GM12878 (cell line): ENCODE measurements at regions not wholly inside any gene's neighbourhood (a gene's known extent, or its start where the extent isn't known, plus 50 kb on each side); places are given as distances from the start of the nearest gene placed in this dataset.

Source experiments
- ATAC-seq: fragments of 200-7000 bp; cut with Tn5 transposase; 3 replicates; pipeline ENCODE4 v1.9.1; 2020; ENCODE audit warnings: mild to moderate bottlenecking, moderate library complexity
- BruUV-seq: library from RNA; stranded (reverse); fragments of 400-500 nt; replicated peaks from 2 replicates; lab custom pipeline; 2021; lab: Mats Ljungman, UMichigan
- CTCF ChIA-PET: fragments of 300-600 bp; sonication (Branson Sonifier 250); formaldehyde crosslinking; extraction: SDS; loops from one replicate; lab custom pipeline; 2021; ENCODE audit warnings: inconsistent platforms; lab: Yijun Ruan, JAX
- POLR2A ChIA-PET: fragments of 350-600 bp; formaldehyde crosslinking; extraction: SDS; loops from one replicate; lab custom pipeline; 2021; ENCODE audit warnings: inconsistent platforms; lab: Charles Lee
- RAD21 ChIA-PET: fragments of 300-600 bp; sonication (Branson Sonifier 250); formaldehyde crosslinking; loops from one replicate; lab custom pipeline; 2023; ENCODE audit warnings: antibody characterized with exemption; ENCODE audit not compliant: unreplicated experiment; lab: Charles Lee
- SMC1A ChIA-PET: fragments of 300-600 bp; sonication (Branson Sonifier 250); formaldehyde crosslinking; loops from one replicate; lab custom pipeline; 2023; ENCODE audit not compliant: unreplicated experiment, uncharacterized antibody; lab: Charles Lee
- DNase-seq: peaks from one replicate; pipeline ENCODE4 v3.0.0-alpha.2; 2011; ENCODE audit warnings: low read depth, low spot score
- FAIRE-seq: peaks from 3 replicates; lab custom pipeline; 2011; peaks lifted over from hg19 to GRCh38; lab: Jason Lieb, UNC
- H2AFZ ChIP-seq: 2 replicates; pipeline ENCODE4 v1.6.0; 2011; ENCODE audit warnings: low read depth, low read length, control low read depth; ENCODE audit not compliant: control insufficient read depth
- H3K27ac ChIP-seq: 2 replicates; pipeline ENCODE4 v1.5.1; 2011; ENCODE audit warnings: control low read depth; ENCODE audit not compliant: control insufficient read depth, insufficient read depth
- H3K27me3 ChIP-seq, 2 experiments: replicated peaks in 1 of 2; 2 replicates each; pipeline versions ENCODE4 v1.6.0 to v1.6.1; 2011; ENCODE audit warnings: low read length in 1 of 2; ENCODE audit not compliant: control insufficient read depth in 2 of 2, insufficient read depth in 2 of 2
- H3K36me3 ChIP-seq, 2 experiments: 2 replicates each; pipeline ENCODE4 v1.5.1; 2011; ENCODE audit warnings: low read length in 1 of 2; ENCODE audit not compliant: control insufficient read depth in 2 of 2, insufficient read depth in 2 of 2
- H3K4me1 ChIP-seq: 2 replicates; pipeline ENCODE4 v1.6.1; 2011; ENCODE audit warnings: mild to moderate bottlenecking, low read length, moderate library complexity, mixed read lengths; ENCODE audit not compliant: control insufficient read depth, insufficient read depth
- H3K4me2 ChIP-seq: 2 replicates; pipeline ENCODE4 v1.6.0; 2011; ENCODE audit warnings: control low read depth; ENCODE audit not compliant: control insufficient read depth, insufficient read depth
- H3K4me3 ChIP-seq: fragments of 200-600 bp; sonication (generic); 2 replicates; pipeline ENCODE4 v1.5.1; 2016
- H3K79me2 ChIP-seq: 2 replicates; pipeline ENCODE4 v1.6.0; 2011; ENCODE audit warnings: low read length; ENCODE audit not compliant: control insufficient read depth, insufficient read depth
- H3K9ac ChIP-seq: 2 replicates; pipeline ENCODE4 v1.8.0; 2011; ENCODE audit warnings: low read length, control low read depth, mixed read lengths; ENCODE audit not compliant: control insufficient read depth, insufficient read depth
- H3K9me3 ChIP-seq: replicated peaks from 3 replicates; pipeline ENCODE4 v1.5.1; 2011; ENCODE audit warnings: mild to moderate bottlenecking, low read length; ENCODE audit not compliant: control insufficient read depth, insufficient read depth
- H4K20me1 ChIP-seq: 2 replicates; pipeline ENCODE4 v1.6.0; 2011; ENCODE audit not compliant: control insufficient read depth, insufficient read depth
- CEBPB ChIP-seq, 2 experiments: fragments of 150-350 bp in 1 of 2; IDR thresholded peaks; 2 replicates each; pipeline ENCODE4 v1.6.1; 2012 to 2014; ENCODE audit warnings: low read depth in 2 of 2, low read length in 2 of 2, borderline replicate concordance in 1 of 2, inconsistent platforms in 1 of 2
- CHD1 ChIP-seq: IDR thresholded peaks from 2 replicates; pipeline ENCODE4 v1.6.1; 2012; ENCODE audit warnings: low read depth, low read length, improper control_type of control experiment
- CHD2 ChIP-seq: IDR thresholded peaks from 2 replicates; pipeline ENCODE4 v1.6.1; 2011; ENCODE audit warnings: low read depth, low read length, improper control_type of control experiment, borderline replicate concordance
- DPF2 ChIP-seq: fragments of 450-650 bp; IDR thresholded peaks from 2 replicates; pipeline ENCODE4 v1.6.1; 2017; ENCODE audit warnings: mild to moderate bottlenecking
- EED ChIP-seq: sonication (generic); IDR thresholded peaks from 2 replicates; pipeline ENCODE4 v1.6.1; 2016; ENCODE audit warnings: antibody characterized with exemption, low read depth
- IKZF2 ChIP-seq, 2 experiments: fragments of 450-650 bp; IDR thresholded peaks; 2 replicates each; pipeline ENCODE4 v1.6.1; 2017; ENCODE audit warnings: mild to moderate bottlenecking in 2 of 2, moderate library complexity in 2 of 2
- MTA3 ChIP-seq: IDR thresholded peaks from 2 replicates; pipeline ENCODE4 v1.6.1; 2012; ENCODE audit warnings: low read length, inconsistent platforms, borderline replicate concordance
- MXI1 ChIP-seq: fragments of 150-350 bp; IDR thresholded peaks from 2 replicates; pipeline ENCODE4 v1.6.1; 2011; ENCODE audit warnings: low read depth, mild to moderate bottlenecking, inconsistent platforms, low read length, improper control_type of control experiment
- NBN ChIP-seq: fragments of 450-650 bp; IDR thresholded peaks from 2 replicates; pipeline ENCODE4 v1.6.1; 2016
- NRF1 ChIP-seq: conservative IDR thresholded peaks from 2 replicates; pipeline ENCODE4 v1.6.1; 2011; ENCODE audit warnings: mild to moderate bottlenecking, low read depth, low read length, improper control_type of control experiment
- RB1 ChIP-seq: fragments of 450-650 bp; formaldehyde crosslinking; IDR thresholded peaks from 2 replicates; pipeline ENCODE4 v1.6.1; 2017; ENCODE audit warnings: mild to moderate bottlenecking, borderline replicate concordance
- RELA ChIP-seq: fragments of 450-650 bp; IDR thresholded peaks from 2 replicates; pipeline ENCODE4 v1.8.0; 2014; ENCODE audit warnings: borderline replicate concordance; ENCODE audit not compliant: partially characterized antibody
- RFX5 ChIP-seq: IDR thresholded peaks from 2 replicates; pipeline ENCODE4 v1.6.1; 2011; ENCODE audit warnings: low read depth, low read length, improper control_type of control experiment
- WGBS: methylation state at CpG from one replicate; pipeline ENCODE4 v1.1.6; 2016; ENCODE audit warnings: low lambda C conversion rate; ENCODE audit not compliant: insufficient replicate concordance, insufficient coverage; ENCODE audit errors: missing lambda C conversion rate; 5-methylcytosine and 5-hydroxymethylcytosine counted together
- in situ Hi-C: fragments of 300-500 bp; cut with MboI; formaldehyde crosslinking; loops from 9 replicates; pipeline ENCODE4 v1.14.3; 2018; ENCODE audit warnings: mixed read lengths
- intact Hi-C: fragments of 100-400 bp; cut with micrococcal nuclease; formaldehyde crosslinking; loops from one replicate; pipeline ENCODE4 v1.14.2; 2022; ENCODE audit not compliant: unreplicated experiment
- TF ChIP-seq, protein P1 (sequence below): fragments of 450-650 bp; formaldehyde crosslinking; IDR thresholded peaks from 2 replicates; pipeline ENCODE4 v1.4.0; 2022; ENCODE audit warnings: mild to moderate bottlenecking, moderate library complexity

DNA sequence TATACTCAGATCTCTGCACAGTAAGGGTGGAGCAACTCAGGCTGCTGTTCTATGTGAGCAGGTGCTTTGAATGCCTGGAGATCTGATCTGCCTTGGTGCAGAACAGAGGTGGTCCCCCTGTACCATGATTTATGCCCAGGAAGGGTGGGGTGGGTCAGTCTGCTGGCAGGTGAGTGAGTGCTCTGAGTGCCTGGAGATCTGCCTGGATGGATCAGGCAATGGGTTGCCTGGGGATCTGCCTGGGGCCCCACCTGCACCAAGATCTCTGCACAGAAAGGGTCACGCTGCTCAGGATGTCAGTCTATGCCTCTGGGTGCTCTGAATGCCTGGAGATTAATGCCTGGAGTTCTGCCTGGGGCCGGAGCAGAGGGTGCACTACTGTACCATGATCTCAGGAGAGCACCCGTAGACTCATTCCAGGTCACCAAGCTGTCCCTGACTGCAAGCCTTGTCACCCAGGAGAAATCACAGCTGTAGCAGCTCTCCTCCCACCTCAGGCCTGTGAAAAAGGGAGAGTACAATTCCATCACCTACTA is 342.9 kb downstream of the GBA3 start:
- CTCF ChIA-PET, result interaction anchor here (0.6 kb wide), 1 partner anchor 128 kb away, joined by 3 read pairs; no protein-coding TSS in a partner anchor
- WGBS, result 0% methylated on average over 3 of the region's 3 CpGs
- SMC1A ChIA-PET, result interaction anchor here (1.6 to 1.7 kb wide), 2 partner anchors 10 to 49 kb away, joined by 6 to 8 read pairs; no protein-coding TSS in a partner anchor
- BruUV-seq, result no TSS peak
- no peak overlapping the region for H3K4me2 ChIP-seq
- no peak for ATAC-seq
- no peaks in the 10 kb centered on the region for H4K20me1 ChIP-seq
- no peak for DNase-seq
- RAD21 ChIA-PET, result no interaction called here
- POLR2A ChIA-PET, result no interaction called here
- H3K4me3 ChIP-seq, result no peak overlapping the region
- no peaks in the 10 kb centered on the region for H3K36me3 ChIP-seq
- no peaks in the 10 kb centered on the region for H3K79me2 ChIP-seq
- no peaks in the 10 kb centered on the region for H3K4me1 ChIP-seq
- FAIRE-seq, result no peak
- no peaks in the 10 kb centered on the region for H3K9me3 ChIP-seq
- H3K9ac ChIP-seq, result no peak overlapping the region
- in situ Hi-C loops (no loop called here), intact Hi-C loops (no loop called here)
- H3K27me3 ChIP-seq, result no peaks in the 10 kb centered on the region
- no peak for TF ChIP-seq NBN
- H2AFZ ChIP-seq, result no peak overlapping the region
- no peak overlapping the region for H3K27ac ChIP-seq

DNA sequence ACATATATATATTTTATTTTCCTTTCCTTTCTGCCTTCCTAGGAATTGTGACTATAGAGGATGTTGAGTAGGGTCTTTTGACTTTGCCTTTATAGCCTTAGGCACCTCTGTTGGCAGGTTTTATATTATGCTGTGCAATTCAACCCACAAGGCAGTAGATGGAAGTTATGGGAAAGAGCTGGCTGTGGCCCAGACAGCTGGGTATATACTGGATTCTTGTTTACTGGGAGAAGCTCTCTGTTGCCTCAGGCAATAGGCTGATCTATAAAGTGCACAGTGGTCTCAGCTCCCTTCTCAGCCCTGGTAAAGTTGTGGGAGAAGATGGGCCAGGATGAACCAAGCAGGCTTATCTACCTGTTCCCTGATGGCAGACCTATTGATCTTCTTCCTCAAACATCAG is 342.0 kb downstream of the GBA3 start:
- Histone ChIP-seq H3K36me3 (no peaks in the 10 kb centered on the region), H3K9me3 (no peaks in the 10 kb centered on the region), H2AFZ (no peak overlapping the region), H3K27me3 (no peaks in the 10 kb centered on the region), H3K4me2 (no peak overlapping the region), H3K4me1 (no peaks in the 10 kb centered on the region), H3K27ac (no peak overlapping the region), H4K20me1 (no peaks in the 10 kb centered on the region), H3K9ac (no peak overlapping the region), H3K4me3 (no peak overlapping the region), H3K79me2 (no peaks in the 10 kb centered on the region)
- CTCF ChIA-PET, result interaction anchor here (0.6 kb wide), 1 partner anchor 129 kb away, joined by 3 read pairs; no protein-coding TSS in a partner anchor
- ATAC-seq (no peak), FAIRE-seq (no peak), DNase-seq (no peak)
- intact Hi-C loops, result no loop called here
- in situ Hi-C loops, result no loop called here
- RAD21 ChIA-PET, result no interaction called here
- POLR2A ChIA-PET, result interaction anchor here (0.7 kb wide), 1 partner anchor 85 kb away, joined by 3 read pairs; no protein-coding TSS in a partner anchor
- TF ChIP-seq DPF2 (no peak), RFX5 (no peak), EED (no peak), MTA3 (no peak), CHD1 (no peak), NRF1 (no peak), NBN (no peak), CHD2 (no peak), RELA (no peak), CEBPB (IDR thresholded peaks at IDR 0.05; ENCODE audit: borderline replicate concordance in 1 of 2, low read depth in 2 of 2, low read length in 2 of 2) (no peak), MXI1 (no peak), RB1 (no peak), IKZF2 (IDR thresholded peaks at IDR 0.05) (no peak)
- TF ChIP-seq, protein P1, sequence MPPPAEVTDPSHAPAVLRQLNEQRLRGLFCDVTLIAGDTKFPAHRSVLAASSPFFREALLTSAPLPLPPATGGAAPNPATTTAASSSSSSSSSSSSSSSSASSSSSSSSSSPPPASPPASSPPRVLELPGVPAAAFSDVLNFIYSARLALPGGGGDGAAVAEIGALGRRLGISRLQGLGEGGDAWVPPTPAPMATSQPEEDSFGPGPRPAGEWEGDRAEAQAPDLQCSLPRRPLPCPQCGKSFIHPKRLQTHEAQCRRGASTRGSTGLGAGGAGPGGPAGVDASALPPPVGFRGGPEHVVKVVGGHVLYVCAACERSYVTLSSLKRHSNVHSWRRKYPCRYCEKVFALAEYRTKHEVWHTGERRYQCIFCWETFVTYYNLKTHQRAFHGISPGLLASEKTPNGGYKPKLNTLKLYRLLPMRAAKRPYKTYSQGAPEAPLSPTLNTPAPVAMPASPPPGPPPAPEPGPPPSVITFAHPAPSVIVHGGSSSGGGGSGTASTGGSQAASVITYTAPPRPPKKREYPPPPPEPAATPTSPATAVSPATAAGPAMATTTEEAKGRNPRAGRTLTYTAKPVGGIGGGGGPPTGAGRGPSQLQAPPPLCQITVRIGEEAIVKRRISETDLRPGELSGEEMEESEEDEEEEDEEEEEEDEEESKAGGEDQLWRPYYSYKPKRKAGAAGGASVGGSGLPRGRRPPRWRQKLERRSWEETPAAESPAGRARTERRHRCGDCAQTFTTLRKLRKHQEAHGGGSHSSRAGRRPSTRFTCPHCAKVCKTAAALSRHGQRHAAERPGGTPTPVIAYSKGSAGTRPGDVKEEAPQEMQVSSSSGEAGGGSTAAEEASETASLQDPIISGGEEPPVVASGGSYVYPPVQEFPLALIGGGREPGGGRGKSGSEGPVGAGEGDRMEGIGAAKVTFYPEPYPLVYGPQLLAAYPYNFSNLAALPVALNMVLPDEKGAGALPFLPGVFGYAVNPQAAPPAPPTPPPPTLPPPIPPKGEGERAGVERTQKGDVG (CRISPR knock-in tag), result no peak
- no TSS peak for BruUV-seq
- SMC1A ChIA-PET, result interaction anchor here (0.7 to 1.0 kb wide), 4 partner anchors 19 to 124 kb away, joined by 3 read pairs; no protein-coding TSS in a partner anchor
